ENCODE measurements at regions not wholly inside any gene's neighbourhood (a gene's known extent, or its start where the extent isn't known, plus 50 kb on each side); places are given as distances from the start of the nearest gene placed in this dataset.

DNA sequence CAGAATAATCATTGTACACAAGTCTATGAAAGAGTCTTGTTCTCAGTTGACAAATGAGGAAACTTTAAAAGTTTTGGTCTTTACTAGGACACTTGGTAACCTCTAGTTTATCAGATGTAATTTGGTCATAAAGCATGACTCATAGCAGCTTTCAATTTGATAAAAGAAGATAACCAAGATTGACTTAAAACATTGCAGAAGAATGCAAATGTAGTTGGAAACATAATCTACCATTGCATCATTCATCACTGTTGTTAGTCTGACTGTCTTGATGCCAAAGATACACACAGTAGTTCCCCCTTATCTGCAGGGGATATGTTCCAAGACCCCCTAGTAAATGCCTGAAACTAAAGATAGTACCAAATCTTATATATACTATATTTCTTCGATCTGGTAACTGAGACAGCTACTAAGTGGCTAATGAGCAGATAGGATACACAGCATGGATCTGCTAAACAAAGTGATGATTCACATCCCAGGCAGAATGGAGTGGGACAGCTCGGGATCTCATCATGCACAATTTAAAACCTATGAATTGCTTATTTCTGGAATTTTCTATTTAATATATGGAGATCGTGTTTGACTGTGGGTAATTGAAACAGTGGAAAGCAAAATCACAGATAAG, 131.4 kb upstream of the CCDC68 start:
- DNase-seq: no peak

DNA sequence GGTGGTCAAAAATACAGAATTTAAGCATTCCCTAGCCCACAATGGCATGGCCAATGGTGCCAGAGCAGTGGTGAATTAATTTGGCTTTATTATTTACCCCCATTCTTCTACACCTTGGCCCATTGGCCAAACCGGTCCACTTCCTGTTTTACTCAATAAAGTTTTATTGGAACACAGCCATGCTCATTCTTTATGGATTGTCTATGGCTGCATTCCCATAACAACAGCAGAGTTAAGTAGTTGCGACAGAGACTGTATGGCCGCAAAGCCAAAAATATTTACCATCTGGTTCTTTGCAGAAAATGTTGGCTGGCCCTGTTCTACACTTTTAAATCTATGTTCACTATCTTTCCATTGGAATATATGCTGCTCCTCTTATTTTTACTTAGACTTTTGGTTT, 130.3 kb upstream of the CCDC68 start:
- DNase-seq: no peak

DNA sequence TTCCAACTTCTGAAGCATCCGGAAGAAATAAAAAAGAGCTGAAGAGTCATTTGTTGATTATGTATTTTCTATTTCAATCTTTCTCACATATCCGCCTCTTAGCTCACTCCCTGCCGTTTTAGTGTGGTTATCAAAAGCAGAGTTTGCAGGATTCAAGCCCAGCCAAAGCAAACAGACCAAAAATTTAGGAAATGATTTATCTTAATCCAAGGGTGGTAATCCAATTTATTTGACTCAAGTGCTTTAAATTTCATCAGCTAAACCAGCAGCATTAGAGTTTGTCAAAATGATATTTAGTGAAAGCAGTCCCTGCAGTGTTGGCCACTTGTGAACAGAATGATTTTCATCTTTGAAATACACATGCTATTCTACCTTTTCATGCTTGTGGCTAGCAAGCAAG, 129.3 kb upstream of the CCDC68 start:
- DNase-seq: no peak

DNA sequence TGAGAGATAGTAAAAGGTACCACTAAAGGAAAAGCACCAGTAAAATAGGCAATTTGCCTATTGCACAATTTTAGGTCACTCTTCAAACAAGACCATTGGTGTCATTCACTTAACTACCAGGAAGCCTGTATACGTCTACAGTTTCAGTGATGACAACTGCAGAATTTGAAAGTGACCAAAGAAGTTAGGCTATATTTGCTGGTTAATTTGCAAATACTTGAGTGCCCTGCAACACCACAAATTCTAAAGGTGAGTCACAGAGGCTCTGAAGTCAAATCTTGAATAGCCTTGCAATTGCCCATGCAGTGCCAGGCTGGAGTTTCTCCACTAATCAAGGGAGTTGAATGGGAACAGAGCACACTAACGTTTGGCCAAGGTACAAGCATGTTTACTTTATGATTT, 128.7 kb upstream of the CCDC68 start:
- no peak for DNase-seq

DNA sequence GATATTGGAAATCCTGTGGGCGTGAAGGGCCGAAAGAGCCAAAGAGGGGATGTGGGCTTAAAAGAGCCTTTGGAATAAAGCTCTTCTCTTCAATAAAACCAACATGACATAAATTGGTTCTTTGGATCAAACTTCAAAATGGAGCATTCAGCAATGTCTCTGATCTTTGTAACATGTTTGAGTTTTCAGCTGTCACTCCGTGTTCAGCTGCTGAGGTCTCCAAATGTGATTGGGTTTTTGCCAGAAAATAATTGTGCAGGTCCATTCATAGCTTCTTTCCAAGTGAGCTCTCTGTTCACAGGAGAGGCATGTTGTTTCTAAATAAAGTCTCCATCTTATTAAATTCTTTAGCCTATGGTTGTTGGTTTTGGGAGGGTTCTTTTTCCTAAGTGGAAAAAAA, 127.6 kb upstream of the CCDC68 start:
- no peak for DNase-seq

DNA sequence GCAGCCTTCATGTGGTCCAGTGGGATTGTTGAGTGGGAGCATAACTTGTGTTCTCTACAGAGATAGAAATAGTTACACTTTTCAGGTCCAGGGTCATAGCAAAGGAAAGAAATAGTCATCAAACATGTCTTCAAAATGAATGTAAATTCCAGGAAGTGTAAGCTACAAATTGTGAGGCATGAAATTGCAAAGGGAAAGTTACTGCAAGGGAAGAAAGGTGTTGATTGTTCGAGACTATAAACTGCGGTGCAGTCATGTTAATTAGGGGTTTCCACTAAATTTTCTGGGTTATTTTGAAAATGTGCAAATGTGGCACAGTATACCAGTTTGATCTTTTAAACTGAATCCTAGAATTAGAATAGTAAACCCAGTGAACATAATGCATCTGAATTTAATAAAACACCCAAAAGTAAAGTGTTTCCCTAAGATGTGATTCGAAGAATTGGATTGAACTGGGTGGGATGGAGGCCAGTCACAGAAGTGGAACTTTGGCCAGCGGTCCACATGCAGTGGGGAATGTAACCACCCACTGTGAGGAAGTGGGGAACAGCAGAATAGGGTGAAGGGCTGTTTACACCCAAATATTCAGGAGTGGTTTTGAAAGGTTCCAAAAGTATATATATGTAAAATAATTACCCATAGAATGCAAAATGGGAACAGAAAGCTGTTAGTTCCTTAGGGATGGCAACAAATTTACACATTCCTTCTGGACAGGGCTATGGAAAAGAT, 126.5 kb upstream of the CCDC68 start:
- DNase-seq: no peak

DNA sequence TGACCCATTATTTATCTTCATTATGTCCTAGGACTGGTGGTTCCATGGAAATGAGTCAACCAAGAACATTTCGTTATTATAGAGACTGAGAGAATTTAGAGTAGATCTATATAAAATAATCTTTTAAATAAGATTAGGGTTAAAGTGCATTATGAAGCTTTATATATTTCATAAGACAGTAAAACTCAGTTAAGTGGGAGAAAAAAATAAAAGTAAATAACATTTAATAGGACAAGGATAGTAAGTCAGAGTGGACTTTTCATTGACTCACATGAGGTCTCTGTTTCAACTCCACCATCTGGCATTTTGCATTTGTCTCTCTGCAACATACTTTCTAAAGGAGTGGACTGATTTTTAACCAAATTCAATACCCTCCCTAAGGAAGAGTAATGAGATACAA, 125.3 kb upstream of the CCDC68 start:
- no peak for DNase-seq

DNA sequence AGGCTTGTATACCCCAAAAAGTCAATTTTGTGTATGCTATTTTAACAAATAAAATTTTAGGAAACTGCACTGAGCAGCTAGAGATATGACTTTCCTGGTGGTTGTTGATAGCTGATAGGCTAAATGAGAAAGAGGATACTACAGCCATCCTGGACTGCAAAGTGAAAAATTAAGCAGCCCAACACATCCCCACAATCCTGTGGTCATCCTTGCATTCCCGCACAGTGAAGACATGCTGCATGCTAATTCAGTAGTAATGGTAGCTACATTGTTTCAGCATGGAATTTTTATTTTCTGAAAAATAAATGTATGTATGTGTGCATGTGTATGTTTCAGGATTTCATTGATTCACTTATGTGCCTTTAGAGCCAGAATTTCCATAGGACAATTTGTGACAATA, 124.2 kb upstream of the CCDC68 start:
- DNase-seq: no peak

DNA sequence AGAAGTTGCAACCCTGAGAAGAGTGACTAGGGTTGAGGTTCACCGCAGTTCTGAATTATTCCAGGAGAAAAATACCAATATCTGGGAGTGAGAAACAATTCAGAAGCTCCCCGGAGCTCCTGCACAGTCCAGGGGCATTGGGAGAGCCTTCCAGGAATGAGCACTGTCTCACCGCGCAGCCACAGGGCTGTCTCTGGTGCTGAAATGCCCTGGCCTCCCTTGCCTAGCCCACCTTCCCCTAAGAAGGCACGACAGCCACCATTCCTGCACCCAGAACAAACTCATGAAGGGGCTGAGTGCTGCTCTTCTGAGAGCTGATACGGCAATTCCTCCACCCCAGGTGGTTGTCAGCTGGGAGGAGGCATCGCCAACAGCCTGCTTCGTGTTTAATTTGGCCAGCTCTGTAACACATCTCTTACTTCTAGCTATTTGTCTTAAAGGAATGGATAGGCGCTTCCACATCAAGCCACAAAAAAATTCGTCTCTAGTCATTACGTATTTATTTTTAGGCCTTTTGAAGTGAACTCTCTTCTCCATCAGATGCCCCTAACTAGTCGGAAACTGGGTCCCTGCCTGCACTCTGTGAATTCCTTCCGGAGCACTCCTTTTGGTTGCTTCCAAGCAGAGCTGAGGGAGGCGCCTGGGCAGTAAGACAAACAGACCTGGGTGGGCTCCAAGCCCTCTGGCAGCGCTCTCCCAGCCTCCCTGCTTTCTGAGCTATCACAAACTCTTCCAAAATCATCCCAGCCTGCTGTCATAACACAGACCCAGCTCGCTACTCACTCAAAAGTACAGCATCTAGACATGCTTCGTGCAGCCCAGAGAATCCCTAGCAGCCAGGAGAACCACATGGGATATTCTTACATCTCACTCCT, 120.5 kb upstream of the CCDC68 start:
- DNase-seq: no peak

DNA sequence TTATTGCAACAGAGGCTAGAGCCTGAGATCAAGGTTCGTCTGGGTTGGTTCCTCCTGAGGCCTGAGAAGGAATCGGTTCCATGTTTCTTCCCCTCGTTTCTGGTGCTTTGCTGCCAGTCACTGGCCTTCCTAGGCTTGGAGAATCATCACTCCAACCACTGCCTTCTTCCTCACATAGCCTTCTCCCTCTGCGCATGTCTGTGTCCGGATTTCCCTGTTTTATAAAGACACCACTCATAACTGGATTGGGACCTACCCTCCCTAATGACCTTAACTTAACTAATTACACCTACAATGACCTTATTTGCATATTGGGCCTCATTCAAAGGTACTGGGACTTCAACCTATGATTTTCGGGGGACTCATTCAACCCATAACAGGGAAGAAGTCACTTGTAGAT, 119.8 kb upstream of the CCDC68 start:
- DNase-seq: no peak

DNA sequence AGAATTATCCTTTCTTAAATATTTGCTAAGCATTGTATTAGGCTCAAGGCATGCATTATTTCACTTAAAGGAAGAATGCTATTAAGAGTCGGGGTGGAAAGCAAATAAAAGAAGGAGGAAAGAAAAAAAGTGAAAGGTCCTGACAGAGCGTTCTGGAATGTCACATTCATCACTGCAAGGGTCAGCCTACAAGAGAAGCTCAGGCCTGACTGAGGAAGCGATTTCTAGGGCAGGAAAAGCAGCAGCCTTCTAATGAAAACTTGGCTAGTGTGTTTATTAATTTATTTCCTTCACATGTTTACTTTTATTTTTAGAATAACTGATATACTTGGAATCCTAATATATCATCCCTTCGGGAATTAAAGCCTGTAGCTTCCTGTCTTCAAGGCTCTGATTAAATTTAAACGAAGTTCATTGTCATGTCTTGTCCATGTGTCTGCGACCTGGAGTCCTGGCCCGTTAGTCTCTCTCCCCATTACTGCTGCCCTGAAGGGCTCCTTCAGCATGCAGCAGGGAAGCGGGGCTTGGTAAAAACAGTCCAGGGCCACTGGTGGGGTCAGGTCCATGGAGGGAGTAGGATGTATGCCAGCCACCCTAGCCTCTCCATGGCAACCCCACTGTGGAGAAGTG, 119.2 kb upstream of the CCDC68 start:
- DNase-seq: no peak

DNA sequence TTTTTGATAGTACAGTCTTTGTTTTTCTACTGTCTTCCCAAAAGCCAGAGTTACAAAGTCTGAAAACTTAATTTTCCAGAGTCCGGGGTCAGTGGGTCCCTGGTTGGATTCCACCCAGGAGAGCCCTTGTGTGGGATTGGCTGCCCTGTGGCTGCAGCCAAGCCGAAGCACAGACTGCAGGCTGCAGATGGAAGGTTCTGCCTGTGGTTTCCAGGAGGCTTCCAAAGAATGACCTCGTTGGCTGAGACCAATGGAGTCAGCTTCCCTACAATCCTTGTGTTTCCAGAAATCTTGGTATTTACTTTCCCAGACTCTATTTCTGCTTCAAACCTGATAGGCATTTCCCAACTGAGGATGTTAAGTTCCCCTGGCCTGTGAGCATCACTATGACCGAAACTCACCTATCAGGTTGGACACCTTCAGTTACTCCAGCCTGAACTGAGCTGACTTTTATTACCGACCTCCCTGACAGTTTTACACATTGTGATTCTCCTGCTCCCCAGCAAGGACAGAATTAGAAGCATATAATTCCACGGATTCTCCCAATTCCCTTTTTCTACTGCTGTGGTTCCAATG, 117.5 kb upstream of the CCDC68 start:
- DNase-seq: no peak

DNA sequence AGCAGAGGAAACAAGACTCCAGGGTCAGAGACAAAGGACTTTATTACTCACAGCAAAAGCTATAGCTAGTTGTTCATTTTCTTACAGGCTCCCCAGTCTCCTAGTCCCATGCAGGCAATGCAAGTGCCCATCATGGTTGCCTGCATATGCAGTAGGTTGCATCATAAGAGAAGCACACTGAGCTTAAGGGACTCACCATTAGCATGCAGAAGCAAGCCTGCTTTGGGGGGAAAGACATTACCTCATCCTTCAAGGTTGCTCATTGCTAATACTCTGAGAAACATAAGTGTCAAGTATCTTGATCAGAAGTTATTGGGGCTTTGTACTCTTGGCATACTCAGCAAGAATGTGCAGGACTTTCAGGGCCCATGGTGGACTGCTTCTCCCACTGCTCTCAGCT, 114.6 kb upstream of the CCDC68 start:
- no peak for DNase-seq

DNA sequence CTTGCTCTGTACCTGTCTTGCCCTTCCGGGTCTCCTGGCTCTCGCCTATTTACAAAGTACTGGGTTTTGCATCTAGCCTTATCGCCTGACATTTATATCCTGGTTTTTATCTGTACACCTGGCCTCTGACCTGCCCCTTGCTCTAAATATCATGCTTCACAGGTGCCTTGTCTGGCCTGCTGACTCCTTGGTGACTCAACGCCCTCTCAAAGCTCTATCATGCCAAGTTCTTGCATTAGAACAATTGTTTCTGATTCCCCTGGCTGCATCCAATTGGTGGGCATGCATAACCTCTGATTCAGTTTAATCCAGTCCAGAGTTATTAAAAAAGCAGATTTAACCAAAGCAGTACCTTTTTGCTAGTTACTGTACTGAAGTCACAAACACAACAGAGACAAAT, 113.9 kb upstream of the CCDC68 start:
- DNase-seq: no peak

DNA sequence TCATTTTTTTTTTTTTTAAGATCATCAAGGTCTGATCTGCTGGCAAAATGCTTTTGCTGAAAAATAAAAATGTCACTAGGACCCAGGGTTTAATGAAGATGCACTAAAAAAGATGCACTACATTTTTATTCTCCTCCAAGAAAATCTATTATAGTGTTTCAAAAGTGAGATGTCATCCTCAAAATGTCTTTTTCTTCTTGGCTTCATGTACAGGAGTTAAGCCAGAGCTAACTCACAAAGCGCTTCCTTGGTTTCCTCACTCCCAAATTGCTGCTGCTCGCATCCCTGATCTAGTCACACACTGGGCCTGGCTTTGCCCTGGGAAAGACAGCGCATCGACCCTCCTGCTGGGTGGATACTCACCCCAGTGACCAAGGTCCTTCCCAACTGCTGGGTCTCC, 113.4 kb upstream of the CCDC68 start:
- no peak for DNase-seq

DNA sequence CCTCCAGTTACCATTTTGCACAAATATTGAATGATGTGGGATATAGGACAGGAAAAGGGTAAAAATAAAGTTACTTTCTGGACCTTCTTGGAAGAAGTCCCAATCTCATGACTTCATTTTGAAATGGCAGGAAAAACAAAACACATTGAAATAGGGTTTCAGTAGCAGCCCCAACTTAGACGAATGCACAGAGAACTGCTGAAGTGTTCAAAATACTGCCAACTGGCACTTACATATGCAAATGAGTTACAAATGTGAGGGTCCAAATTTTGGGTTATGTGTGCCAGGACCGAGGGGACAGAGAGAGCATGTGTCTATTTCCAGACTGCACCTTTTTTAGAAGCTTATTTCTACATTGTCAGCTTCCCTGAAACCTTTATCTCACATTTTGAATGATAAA, 112.9 kb upstream of the CCDC68 start:
- no peak for DNase-seq

DNA sequence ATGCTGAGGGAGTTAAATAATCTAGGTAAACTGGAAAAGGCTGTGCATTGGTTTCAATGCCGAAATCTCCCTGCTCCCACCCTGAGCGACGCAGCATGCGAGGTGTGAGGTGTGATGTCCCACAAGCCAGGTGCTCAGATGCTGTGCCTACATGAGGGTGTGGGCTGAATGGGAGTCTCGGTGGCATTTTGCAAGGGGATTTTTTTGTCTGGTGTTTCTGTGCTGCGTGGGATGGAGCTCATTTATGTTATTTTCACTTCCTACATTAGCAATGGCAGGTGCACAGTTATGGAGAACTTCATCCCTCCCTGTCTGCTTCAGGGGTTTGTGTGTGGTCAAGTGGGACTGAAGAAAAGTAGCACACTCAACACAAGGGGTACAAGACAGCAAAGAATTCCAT, 110.2 kb upstream of the CCDC68 start:
- no peak for DNase-seq

DNA sequence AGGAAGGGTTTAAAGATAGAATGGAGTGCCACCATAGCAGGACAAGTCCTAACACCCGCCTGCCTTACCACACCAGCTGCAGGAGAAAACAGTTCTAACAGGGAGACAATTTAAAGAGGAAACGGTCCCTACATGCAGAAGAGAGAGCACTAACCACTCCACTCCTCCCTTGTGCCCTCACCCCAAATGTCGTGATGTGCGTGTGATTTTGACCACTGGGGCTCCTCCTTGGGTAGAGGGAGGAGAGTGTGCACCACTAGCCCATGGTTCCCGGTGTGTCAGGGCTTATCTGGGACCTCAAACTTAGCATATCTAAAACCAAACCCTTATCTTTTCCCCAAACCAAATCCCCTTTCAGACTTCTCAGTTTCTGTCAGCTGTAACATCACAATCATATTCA, 105.5 kb upstream of the CCDC68 start:
- no peak for DNase-seq

DNA sequence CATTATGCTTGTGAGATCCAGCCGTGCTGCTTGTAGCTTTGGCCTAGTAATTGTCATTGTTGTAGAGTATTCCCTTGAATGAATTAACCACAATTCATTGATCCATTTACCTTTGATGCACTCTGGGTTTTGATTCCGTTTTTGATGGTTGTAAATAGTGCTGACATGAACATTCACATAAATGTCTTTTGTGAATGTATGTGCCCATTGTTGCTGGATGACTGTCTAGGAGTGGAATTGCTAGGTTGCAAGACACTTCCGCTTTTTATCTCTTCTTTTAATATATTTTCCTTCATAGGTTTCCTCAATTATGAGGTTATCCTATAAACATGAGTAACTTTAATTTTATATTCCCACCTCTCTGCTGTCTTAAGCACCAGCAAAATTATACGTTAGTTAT, 104.8 kb upstream of the CCDC68 start:
- DNase-seq: no peak

DNA sequence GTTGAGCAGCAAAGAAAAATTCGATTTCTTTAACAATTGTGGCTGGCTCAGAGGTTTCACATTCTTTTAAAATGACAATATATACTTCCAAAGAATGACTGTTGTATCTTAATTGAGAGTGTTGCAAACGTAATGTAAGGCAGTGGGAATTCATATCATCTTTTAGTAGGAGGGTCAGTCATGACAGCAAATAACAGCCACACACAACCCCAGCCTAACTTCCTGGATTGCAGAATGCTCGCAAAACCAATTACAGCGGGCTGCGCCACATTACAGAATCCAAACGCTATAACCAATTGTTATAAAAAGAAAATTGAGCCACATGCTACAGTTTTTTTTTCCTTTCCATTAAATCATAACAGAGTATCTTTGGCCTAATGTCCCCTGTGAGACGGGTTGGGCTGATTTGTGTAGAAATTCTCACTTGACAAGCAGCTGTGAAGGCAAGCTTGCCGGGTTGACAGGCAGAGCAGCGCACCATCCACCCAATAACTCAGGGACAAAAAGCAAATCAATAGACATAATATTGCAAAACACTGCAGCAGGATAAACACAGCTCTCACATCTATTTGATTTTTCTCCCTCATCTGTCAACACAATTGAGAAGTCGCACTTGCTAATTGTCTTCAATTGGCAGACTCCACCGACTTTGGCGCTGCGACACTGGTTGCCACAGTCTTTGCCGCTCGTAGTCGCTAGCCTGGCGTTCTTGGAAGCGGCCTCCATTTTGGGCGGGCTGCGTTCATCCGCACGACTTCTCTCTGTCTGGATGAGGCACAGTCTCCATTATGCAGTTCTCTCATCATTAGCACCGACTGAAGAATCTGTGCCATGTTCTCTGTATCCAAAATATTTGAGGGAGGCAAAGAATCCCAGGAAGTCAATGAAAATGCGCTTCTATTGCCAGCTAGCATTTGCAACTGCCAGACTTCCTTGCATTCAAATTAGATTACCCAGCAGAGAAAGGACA, 95.0 kb upstream of the CCDC68 start:
- DNase-seq: peak in 1 of 2 donors; percentile 43

DNA sequence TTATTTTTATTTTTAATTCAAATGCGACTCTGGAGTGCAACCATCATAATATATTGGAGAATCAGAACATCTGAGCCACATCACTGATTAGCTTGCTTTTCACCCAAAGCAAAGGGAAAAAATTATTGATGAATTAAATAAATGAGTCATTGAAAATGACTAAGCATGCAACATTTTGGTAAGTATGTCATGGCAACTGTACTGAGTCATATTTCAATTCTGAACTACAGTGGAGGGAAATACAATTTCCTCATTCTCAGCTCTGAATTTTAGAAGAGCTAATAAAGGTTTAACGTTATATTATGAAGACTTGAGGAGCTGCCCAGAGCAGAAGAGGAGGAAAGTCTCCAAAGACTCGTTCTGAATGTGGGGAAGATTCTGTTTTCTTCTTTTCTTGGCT, 89.6 kb upstream of the CCDC68 start:
- DNase-seq: no peak

Data from right lung (tissue), 2 donors.